Muscle layer of colon (tissue), 2 donors: ENCODE measurements at regions not wholly inside any gene's neighbourhood (a gene's known extent, or its start where the extent isn't known, plus 50 kb on each side); places are given as distances from the start of the nearest gene placed in this dataset.

Source experiments
- H3K27ac ChIP-seq: one replicate; pipeline ENCODE4 v1.7.0; 2013; ENCODE audit warnings: low read depth, mild to moderate bottlenecking, low read length, moderate library complexity
- H3K27me3 ChIP-seq, 2 donors: one replicate each; pipeline ENCODE4 v1.7.0; 2013; ENCODE audit warnings: low read length in 2 of 2, mild to moderate bottlenecking in 2 of 2; ENCODE audit not compliant: insufficient read depth in 2 of 2, control insufficient read depth in 1 of 2
- H3K36me3 ChIP-seq: one replicate; pipeline ENCODE4 v1.7.0; 2013; ENCODE audit warnings: mild to moderate bottlenecking, low read length; ENCODE audit not compliant: insufficient read depth
- H3K4me1 ChIP-seq: one replicate; pipeline ENCODE4 v1.7.0; 2013; ENCODE audit warnings: mild to moderate bottlenecking, low read length; ENCODE audit not compliant: insufficient read depth
- H3K4me3 ChIP-seq, 2 donors: one replicate each; pipeline ENCODE4 v1.7.0; 2013; ENCODE audit warnings: low read length in 2 of 2, low read depth in 1 of 2, mild to moderate bottlenecking in 1 of 2, moderate library complexity in 1 of 2
- H3K9ac ChIP-seq: one replicate; pipeline ENCODE4 v1.7.0; 2013; ENCODE audit warnings: low read length
- H3K9me3 ChIP-seq: one replicate; pipeline ENCODE4 v1.7.0; 2013; ENCODE audit warnings: mild to moderate bottlenecking, low read length
- donor health status: abdominal sarcoma.
- donor health status: Adenocarcinoma of cecum.

DNA sequence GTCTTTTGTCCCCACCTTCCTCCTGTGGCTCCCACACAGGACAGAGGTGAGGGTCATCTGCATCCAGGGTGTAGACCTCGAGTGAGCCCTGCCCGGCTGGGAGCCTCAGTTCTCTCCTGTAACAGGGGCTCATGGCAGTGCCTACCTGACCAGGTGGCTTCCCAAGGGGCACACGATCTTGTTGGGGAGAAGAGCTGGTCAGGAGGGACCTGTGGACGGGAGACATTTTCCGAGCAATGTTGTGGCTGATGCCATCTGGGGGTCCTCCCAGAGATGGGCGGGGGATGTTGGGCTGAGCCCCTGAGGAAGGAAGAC, 51.9 kb downstream of the CEBPB start:
- no peaks in the 10 kb centered on the region for H3K27me3 ChIP-seq
- no peaks in the 10 kb centered on the region for H3K4me1 ChIP-seq
- no peak overlapping the region for H3K27ac ChIP-seq
- H3K9me3 ChIP-seq, result no peaks in the 10 kb centered on the region
- no peak overlapping the region for H3K9ac ChIP-seq
- H3K36me3 ChIP-seq, result no peaks in the 10 kb centered on the region
- no peak overlapping the region for H3K4me3 ChIP-seq

DNA sequence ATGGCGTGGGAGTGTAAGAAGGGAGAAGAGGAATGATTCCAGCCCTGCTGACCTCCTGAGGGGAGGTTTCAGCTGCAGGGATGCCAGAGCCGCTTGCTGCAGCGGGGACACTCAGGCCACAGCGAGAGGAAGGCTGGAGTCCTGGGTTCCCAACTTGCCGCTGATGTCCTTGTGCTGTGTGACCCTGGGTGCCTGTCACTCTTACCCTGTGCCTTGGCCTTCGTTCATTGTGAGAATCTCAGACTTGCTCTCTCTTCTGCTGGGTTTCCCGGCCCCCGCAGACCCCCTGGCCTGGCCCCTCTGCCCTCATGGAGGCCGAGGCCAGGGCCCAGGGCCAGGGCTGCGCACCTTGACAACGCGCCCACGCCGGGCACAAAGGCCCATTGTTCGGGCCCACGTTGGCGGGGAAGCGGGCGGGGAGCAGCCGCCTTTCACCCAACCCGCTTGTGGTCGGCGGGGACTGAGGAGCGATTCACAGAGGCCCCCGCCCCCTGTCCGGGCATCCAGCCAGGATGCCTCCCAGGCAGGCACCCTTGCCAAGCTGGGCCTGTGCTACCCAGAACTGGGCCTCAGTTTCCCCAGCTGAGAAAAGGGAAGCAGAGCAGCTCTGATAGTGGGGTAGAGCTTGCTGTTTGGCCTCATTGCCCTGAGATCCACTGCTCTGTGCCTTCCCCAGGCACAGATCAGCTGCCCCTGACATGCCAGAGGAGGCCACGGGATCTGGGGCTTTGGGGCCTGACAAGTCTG, 52.4 kb downstream of the CEBPB start:
- no peak overlapping the region for H3K9ac ChIP-seq
- H3K27me3 ChIP-seq, result no peaks in the 10 kb centered on the region
- H3K4me1 ChIP-seq, result no peaks in the 10 kb centered on the region
- no peak overlapping the region for H3K27ac ChIP-seq
- no peak overlapping the region for H3K4me3 ChIP-seq
- no peaks in the 10 kb centered on the region for H3K36me3 ChIP-seq
- H3K9me3 ChIP-seq, result no peaks in the 10 kb centered on the region

DNA sequence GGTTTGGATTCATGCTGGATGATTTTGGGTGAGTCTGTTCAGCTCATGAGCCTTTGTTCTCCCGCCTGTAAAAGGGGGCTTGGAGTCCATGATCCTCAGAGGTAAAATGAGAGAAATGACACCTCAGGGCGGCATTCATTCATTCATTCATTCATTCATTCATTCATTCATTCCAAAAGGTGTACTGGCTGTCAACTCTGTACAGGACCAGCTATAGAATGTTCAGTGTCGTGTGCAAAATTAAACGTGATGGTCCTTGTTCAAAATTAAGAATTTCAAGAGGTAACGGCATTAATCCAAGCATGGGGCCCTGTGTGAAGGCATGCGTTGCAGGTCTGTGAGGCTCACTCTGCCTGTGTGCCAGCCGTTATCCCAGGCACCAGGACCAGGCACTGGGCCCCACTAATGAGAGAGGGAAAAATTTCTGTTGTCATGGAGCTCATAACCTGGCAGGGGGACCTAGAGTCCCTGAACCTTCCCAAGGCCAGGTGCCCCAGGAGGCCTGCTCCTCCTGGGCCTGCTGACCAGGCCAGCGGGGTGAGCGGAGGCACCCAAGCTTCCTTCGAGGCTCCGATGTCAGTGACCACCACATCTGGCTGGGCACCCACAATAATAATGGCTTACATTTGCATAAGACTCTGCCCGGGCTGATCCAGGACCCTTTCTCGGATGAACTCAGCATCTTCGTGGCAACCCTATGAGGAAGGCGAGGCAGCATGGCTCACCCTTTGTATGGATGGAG, 53.2 kb downstream of the CEBPB start:
- no peaks in the 10 kb centered on the region for H3K9me3 ChIP-seq
- no peak overlapping the region for H3K9ac ChIP-seq
- H3K36me3 ChIP-seq, result no peaks in the 10 kb centered on the region
- H3K4me3 ChIP-seq, result no peak overlapping the region
- no peaks in the 10 kb centered on the region for H3K27me3 ChIP-seq
- H3K4me1 ChIP-seq, result no peaks in the 10 kb centered on the region
- no peak overlapping the region for H3K27ac ChIP-seq

DNA sequence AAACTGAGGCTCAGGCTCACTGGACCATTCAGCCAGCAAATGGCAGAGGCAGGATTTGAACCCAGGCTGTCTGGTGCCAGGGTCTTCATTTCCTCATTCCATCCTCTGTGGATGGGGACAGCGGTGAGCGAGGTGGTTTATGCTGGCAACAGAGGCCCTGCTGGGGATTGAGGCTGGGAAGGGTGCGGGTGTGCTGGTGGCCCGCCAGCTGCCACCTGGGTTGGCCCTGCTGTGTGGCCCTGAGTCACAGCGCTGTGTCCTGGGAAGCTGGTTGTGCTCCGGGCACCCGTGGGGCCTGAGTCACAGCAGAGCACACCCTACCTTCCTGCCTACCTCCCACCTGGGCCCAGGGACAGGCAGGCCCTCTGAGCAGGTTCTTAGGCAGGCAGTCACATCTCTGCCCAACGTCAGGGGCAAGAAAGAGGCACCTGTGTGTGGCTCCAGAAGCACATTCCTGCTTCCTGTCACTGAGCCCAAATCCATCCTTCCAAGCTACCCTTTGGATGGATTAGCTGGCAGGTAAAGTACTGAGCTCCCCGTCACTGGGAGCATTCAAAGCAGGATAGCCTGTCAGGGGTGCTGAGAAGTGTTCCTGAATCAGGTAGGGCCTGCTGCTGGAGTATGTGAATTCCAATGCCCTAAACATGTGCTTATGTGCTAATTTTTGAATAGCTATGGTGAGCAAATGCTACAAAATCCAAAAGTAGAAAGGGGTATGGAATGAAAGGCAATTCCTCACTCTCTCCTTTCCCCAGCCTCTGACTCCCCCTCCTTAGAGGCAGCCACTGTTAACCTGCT, 53.9 kb downstream of the CEBPB start:
- H3K9me3 ChIP-seq, result no peaks in the 10 kb centered on the region
- H3K27me3 ChIP-seq, result no peaks in the 10 kb centered on the region
- H3K4me1 ChIP-seq, result no peaks in the 10 kb centered on the region
- H3K36me3 ChIP-seq, result no peaks in the 10 kb centered on the region
- H3K4me3 ChIP-seq, result no peak overlapping the region
- H3K9ac ChIP-seq, result no peak overlapping the region
- no peak overlapping the region for H3K27ac ChIP-seq

DNA sequence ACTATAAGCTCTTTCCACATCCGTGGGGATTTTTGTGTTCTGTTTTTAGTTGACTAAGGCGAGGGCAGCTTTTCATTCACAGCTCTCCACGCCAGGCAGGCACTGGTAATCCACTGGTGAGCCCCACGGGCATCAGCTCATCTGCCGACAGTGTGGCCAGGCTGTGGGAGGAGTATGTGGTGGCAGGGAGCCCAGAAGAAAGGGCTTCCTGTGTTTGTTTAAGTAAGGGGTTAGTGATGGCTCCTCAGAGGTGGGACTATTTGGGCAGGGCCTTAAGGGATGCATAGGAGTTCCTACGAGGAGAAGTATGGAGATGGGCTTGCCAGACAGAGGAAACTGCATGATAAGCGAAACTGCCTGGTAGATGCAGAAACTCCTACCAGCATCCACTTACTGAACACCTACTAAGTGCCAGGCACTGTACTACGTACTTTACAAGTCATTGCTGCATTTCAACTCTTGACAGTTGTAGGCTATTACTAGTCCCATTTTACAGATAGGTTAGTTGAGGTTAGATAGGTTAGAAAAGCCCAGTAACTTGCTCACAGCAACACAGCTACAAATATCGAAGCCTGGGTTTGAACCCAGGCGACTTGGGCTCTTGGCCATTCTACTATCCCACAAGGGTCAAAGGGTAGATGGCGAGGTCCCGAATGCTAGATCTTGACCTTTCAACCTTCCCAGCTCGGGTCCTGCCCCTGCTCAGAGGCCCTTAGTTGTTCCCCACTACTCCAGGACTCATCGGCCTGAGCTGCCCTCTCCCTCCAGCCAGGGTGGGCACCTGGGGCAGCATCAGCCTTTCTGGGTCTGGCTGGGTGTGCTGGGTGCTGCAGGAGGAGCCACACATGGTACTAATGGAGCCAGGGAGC, 55.1 kb downstream of the CEBPB start:
- Histone ChIP-seq H3K4me1 (no peaks in the 10 kb centered on the region), H3K9ac (no peak overlapping the region), H3K9me3 (no peaks in the 10 kb centered on the region), H3K36me3 (no peaks in the 10 kb centered on the region), H3K4me3 (no peak overlapping the region), H3K27me3 (no peaks in the 10 kb centered on the region), H3K27ac (no peak overlapping the region)

DNA sequence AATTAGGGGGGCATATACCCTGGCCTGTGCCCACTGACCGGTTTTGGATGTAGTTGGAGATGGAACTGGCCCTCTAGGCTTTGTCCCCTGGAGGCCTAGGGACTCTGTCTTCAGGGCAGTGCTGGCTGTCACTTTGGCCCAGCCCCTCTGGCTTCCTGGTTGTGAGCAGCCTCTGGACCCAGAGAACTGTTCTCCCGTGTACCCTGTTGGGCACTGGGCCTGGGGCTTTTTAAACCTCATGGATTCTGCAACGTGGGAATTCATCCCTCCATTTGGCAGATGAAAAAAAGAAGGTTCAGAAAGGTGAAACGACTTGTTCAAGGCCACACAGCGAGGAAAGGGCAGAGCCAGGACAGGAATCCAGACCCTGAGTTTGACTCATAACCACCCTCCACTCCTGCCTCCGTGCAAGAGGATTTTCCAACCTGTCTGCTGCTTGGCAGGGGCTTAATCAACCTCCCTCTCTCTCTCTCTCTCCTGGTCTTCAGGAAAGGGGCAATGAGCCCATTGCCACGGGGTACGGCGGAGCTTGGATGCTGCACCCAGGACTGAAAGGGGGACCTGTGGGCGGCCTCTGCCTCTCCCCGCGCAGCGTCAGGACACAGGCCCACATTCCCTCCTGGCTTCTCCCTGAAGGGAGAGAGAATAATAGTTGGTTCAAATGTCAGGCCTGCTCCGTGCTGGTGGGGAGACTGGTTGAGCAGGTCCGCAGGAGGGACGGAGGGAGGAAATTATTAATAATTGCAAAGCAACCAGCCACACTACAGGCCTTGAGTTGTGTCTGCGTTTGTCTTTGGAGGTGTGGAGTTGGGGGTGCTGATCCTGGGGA, 56.0 kb downstream of the CEBPB start:
- no peak overlapping the region for H3K9ac ChIP-seq
- no peaks in the 10 kb centered on the region for H3K27me3 ChIP-seq
- H3K36me3 ChIP-seq, result no peaks in the 10 kb centered on the region
- H3K27ac ChIP-seq, result no peak overlapping the region
- no peaks in the 10 kb centered on the region for H3K4me1 ChIP-seq
- H3K9me3 ChIP-seq, result no peaks in the 10 kb centered on the region
- no peak overlapping the region for H3K4me3 ChIP-seq

DNA sequence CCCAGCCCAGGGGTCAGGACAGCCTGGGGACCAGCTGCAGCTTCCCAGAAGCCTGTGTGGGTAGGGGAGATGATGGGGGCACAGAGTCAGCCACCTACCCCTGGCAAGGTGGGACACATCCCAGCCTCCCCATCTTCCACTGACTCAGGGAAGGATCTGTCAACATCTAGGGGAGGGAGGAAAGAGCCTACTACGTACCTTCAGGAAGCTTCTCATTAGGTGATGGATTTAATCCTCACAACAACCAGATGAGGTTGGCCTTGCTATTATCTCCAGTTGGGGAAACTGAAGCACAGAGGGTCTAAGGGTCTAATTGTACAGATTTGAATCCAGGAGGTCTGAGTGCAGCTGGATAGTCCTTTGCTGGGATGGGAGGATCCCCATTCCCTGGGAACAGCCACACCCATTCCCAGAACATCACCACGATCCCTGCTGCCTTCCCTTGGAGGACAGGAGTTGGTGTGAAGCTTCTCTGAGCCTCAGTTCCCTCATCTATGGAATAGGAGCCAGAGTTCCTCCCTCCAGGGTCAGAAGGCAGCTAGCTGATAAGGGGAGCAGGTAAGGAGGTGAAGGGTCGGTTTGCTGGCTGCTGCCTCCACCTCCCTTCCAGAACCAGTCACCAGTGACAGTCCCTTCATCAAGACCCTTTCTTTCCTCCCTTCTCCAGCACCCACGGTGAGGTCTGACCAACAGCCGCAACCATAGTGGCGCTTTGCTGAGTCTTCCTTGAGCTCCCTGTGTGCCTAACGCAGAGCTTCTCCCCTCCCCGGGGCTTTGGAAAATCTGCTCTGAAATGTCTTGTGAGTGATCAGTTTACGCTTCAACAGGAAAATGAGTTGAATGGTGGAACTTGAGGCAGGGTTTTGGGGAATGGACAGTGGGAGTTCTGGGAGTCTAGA, 56.8 kb downstream of the CEBPB start:
- Histone ChIP-seq H3K9me3 (no peaks in the 10 kb centered on the region), H3K27ac (no peak overlapping the region), H3K27me3 (no peaks in the 10 kb centered on the region), H3K36me3 (no peaks in the 10 kb centered on the region), H3K9ac (no peak overlapping the region), H3K4me3 (no peak overlapping the region), H3K4me1 (no peaks in the 10 kb centered on the region)

DNA sequence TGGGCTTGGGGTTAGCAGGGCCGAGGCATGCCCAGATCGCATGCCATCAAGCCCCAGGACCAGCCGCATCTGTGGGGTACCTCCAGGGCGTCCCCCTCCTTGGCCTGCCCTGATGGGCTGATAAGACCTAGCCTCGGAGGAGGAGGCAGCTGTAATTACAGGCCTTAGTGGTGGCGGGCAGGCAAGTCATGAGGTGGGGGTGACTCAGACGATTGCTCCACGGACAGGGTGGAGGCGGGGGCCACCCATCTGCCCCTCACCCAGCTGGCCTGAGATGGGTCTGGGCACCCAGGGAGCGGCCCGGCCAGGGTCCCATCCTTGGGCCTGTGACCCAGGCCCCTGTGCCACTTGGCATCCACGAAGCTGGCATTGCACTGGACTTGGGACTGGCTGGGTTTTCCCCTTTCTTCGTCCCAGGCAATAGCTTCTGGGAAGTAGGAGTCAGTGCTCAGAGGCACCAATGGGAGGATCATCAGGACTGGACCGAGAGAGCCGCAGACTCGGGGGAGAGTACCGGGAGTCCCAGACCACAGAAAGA, 57.5 kb downstream of the CEBPB start:
- no peaks in the 10 kb centered on the region for H3K4me1 ChIP-seq
- H3K9me3 ChIP-seq, result no peaks in the 10 kb centered on the region
- H3K27me3 ChIP-seq, result no peaks in the 10 kb centered on the region
- H3K4me3 ChIP-seq, result no peak overlapping the region
- H3K36me3 ChIP-seq, result no peaks in the 10 kb centered on the region
- H3K27ac ChIP-seq, result no peak overlapping the region
- H3K9ac ChIP-seq, result no peak overlapping the region

DNA sequence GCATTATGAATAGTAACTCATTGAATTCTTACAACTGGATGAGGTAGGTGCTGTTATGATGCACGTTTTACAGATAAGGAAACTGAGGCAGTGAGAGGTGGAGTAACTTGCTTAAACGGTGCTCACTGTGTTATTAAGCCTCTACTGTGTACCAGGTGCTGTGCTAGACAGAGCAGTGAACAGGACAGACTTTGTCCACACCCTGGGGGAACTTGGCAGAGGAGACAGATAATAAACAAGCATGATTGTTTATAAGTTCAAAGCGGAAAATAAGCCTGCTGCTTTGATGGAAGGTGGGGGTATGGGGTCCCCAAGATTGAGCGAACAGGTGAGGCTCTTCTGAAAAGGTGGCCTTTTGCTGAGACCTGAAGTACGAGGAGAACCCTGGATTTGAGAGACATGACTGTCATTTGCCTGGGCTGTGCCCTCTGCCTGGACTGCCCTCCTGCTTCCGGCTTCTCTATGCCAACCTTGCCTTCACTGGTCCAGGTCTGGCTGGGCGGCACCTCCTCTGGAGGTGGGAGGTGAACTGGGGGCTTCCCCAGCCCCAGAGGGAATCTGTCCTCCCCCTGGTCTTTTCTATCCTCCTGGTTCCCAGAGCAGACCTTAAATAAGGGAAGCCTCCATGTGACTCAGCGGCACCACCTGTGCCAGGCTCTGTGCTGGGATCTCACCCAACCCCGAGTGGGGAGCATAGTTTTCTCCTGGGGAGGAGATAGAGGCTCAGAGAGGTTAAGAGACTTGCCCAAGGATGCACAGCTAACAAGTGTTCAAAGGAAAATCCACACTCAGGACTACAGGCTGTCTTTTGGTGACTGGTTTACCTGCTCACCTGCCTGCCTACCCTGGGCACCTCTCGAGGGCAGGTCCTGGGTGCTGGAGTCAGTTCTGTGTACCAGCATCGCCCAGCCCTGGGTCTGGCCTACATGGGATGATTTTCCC, 59.1 kb downstream of the CEBPB start:
- Histone ChIP-seq H3K36me3 (no peaks in the 10 kb centered on the region), H3K4me1 (no peaks in the 10 kb centered on the region), H3K4me3 (no peak overlapping the region), H3K9me3 (no peaks in the 10 kb centered on the region), H3K27ac (no peak overlapping the region), H3K9ac (no peak overlapping the region), H3K27me3 (no peaks in the 10 kb centered on the region)
